ENCODE measurements at regions not wholly inside any gene's neighbourhood (a gene's known extent, or its start where the extent isn't known, plus 50 kb on each side); places are given as distances from the start of the nearest gene placed in this dataset.
"Not testable (repeated sequence)": the region's sequence is repeated elsewhere in the genome, so short reads cannot be mapped to it uniquely, and the experiment has no call there.

- Histone ChIP-seq H3K9me3 (ENCODE audit: control insufficient read depth, low read length) (no peaks in the 10 kb centered on the region), H3K36me3 (ENCODE audit: control insufficient read depth in 1 of 2, insufficient read depth in 2 of 2, low read length in 1 of 2) (no peaks in the 10 kb centered on the region), H3K4me1 (ENCODE audit: control insufficient read depth in 1 of 2, insufficient read depth in 2 of 2, low read length in 2 of 2) (no peaks in the 10 kb centered on the region), H3K4me3 (ENCODE audit: low read length in 2 of 2) (no peak overlapping the region), H3K27me3 (ENCODE audit: control insufficient read depth in 1 of 2, insufficient read depth in 2 of 2, low read length in 1 of 2) (no peaks in the 10 kb centered on the region), H3K27ac (ENCODE audit: low read depth in 1 of 2, low read length in 2 of 2) (no peak overlapping the region)
- ATAC-seq (ENCODE audit: low FRiP score) (no peak), DNase-seq (no peak)
- intact Hi-C loops (cut with DNase I) = no loop called here
These were observed 923.9 kb downstream of the CDH18 start for GRCh38 chr5:19064094-19064493.

DNA sequence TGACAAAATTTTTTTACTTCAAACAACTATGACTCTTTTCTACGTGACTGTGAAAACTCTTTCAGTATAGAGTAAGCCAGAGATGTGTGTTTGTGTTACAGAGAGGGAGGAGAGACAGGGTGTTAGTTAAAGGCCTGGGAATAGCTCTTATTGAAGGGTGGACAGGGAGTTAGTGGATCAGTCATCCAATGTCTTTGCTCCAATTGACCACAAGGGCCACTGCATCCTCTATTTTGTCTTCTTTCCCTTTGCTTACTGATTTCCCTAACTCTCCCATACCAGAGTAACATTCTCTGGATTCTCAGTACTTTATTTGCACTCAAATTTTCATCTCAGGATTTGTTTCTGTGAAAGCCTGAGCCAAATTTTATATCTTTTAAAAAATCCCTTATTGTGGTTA lies 920.3 kb downstream of the CDH18 start:
- WGBS, 2 donors = 50 to 56% methylated on average over 1 of the region's 1 CpG
- ATAC-seq (ENCODE audit: low FRiP score) (no peak), DNase-seq (no peak)
- Histone ChIP-seq H3K27ac (ENCODE audit: low read depth in 1 of 2, low read length in 2 of 2) (no peak overlapping the region), H3K4me3 (ENCODE audit: low read length in 2 of 2) (no peak overlapping the region), H3K4me1 (ENCODE audit: control insufficient read depth in 1 of 2, insufficient read depth in 2 of 2, low read length in 2 of 2) (no peaks in the 10 kb centered on the region), H3K36me3 (ENCODE audit: control insufficient read depth in 1 of 2, insufficient read depth in 2 of 2, low read length in 1 of 2) (no peaks in the 10 kb centered on the region), H3K27me3 (ENCODE audit: control insufficient read depth in 1 of 2, insufficient read depth in 2 of 2, low read length in 1 of 2) (no peaks in the 10 kb centered on the region), H3K9me3 (ENCODE audit: control insufficient read depth, low read length) (no peaks in the 10 kb centered on the region)
- intact Hi-C loops (cut with DNase I) = no loop called here

GRCh38 chr5:19098434-19098833 lies 889.6 kb downstream of the CDH18 start:
- Histone ChIP-seq H3K27me3 (ENCODE audit: control insufficient read depth in 1 of 2, insufficient read depth in 2 of 2, low read length in 1 of 2) (no peaks in the 10 kb centered on the region), H3K4me1 (ENCODE audit: control insufficient read depth in 1 of 2, insufficient read depth in 2 of 2, low read length in 2 of 2) (no peaks in the 10 kb centered on the region), H3K36me3 (ENCODE audit: control insufficient read depth in 1 of 2, insufficient read depth in 2 of 2, low read length in 1 of 2) (no peaks in the 10 kb centered on the region), H3K9me3 (ENCODE audit: control insufficient read depth, low read length) (no peaks in the 10 kb centered on the region), H3K27ac (ENCODE audit: low read depth in 1 of 2, low read length in 2 of 2) (no peak overlapping the region), H3K4me3 (ENCODE audit: low read length in 2 of 2) (no peak overlapping the region)
- DNase-seq (no peak), ATAC-seq (ENCODE audit: low FRiP score) (no peak)
- intact Hi-C loops (cut with DNase I) = no loop called here

GRCh38 chr5:19099195-19099594 lies 888.8 kb downstream of the CDH18 start:
- H3K27ac ChIP-seq (ENCODE audit: low read depth in 1 of 2, low read length in 2 of 2) = no peak overlapping the region
- DNase-seq = no peak
- no peak overlapping the region for H3K4me3 ChIP-seq (ENCODE audit: low read length in 2 of 2)
- H3K4me1 ChIP-seq (ENCODE audit: control insufficient read depth in 1 of 2, insufficient read depth in 2 of 2, low read length in 2 of 2) = no peaks in the 10 kb centered on the region
- intact Hi-C loops (cut with DNase I) = no loop called here
- WGBS, 2 donors = 45 to 75% methylated on average over 1 of the region's 1 CpG
- ATAC-seq (ENCODE audit: low FRiP score) = no peak
- no peaks in the 10 kb centered on the region for H3K9me3 ChIP-seq (ENCODE audit: control insufficient read depth, low read length)
- H3K27me3 ChIP-seq (ENCODE audit: control insufficient read depth in 1 of 2, insufficient read depth in 2 of 2, low read length in 1 of 2) = no peaks in the 10 kb centered on the region
- H3K36me3 ChIP-seq (ENCODE audit: control insufficient read depth in 1 of 2, insufficient read depth in 2 of 2, low read length in 1 of 2) = no peaks in the 10 kb centered on the region

GRCh38 chr5:19104948-19105347 lies 883.1 kb downstream of the CDH18 start:
- Histone ChIP-seq H3K27ac (ENCODE audit: low read depth in 1 of 2, low read length in 2 of 2) (no peak overlapping the region), H3K27me3 (ENCODE audit: control insufficient read depth in 1 of 2, insufficient read depth in 2 of 2, low read length in 1 of 2) (no peaks in the 10 kb centered on the region), H3K4me1 (ENCODE audit: control insufficient read depth in 1 of 2, insufficient read depth in 2 of 2, low read length in 2 of 2) (no peaks in the 10 kb centered on the region), H3K36me3 (ENCODE audit: control insufficient read depth in 1 of 2, insufficient read depth in 2 of 2, low read length in 1 of 2) (no peaks in the 10 kb centered on the region), H3K4me3 (ENCODE audit: low read length in 2 of 2) (no peak overlapping the region), H3K9me3 (ENCODE audit: control insufficient read depth, low read length) (no peaks in the 10 kb centered on the region)
- DNase-seq = no peak
- ATAC-seq (ENCODE audit: low FRiP score) = no peak
- WGBS, 2 donors = 13 to 26% methylated on average over 1 of the region's 1 CpG
- intact Hi-C loops (cut with DNase I) = no loop called here

GRCh38 chr5:19122923-19123322 lies 865.1 kb downstream of the CDH18 start:
- no peaks in the 10 kb centered on the region for H3K4me1 ChIP-seq (ENCODE audit: control insufficient read depth in 1 of 2, insufficient read depth in 2 of 2, low read length in 2 of 2)
- no peak overlapping the region for H3K4me3 ChIP-seq (ENCODE audit: low read length in 2 of 2)
- no peaks in the 10 kb centered on the region for H3K36me3 ChIP-seq (ENCODE audit: control insufficient read depth in 1 of 2, insufficient read depth in 2 of 2, low read length in 1 of 2)
- DNase-seq (no peak), ATAC-seq (ENCODE audit: low FRiP score) (no peak)
- H3K27me3 ChIP-seq (ENCODE audit: control insufficient read depth in 1 of 2, insufficient read depth in 2 of 2, low read length in 1 of 2) = no peaks in the 10 kb centered on the region
- 83 to 86% methylated on average over 1 of the region's 1 CpG for WGBS, 2 donors
- no peaks in the 10 kb centered on the region for H3K9me3 ChIP-seq (ENCODE audit: control insufficient read depth, low read length)
- H3K27ac ChIP-seq (ENCODE audit: low read depth in 1 of 2, low read length in 2 of 2) = no peak overlapping the region
- intact Hi-C loops (cut with DNase I) = no loop called here

- Histone ChIP-seq H3K4me1 (ENCODE audit: control insufficient read depth in 1 of 2, insufficient read depth in 2 of 2, low read length in 2 of 2) (no peaks in the 10 kb centered on the region), H3K9me3 (ENCODE audit: control insufficient read depth, low read length) (peaks cover 1% of the 10 kb centered on the region), H3K27ac (ENCODE audit: low read depth in 1 of 2, low read length in 2 of 2) (no peak overlapping the region), H3K36me3 (ENCODE audit: control insufficient read depth in 1 of 2, insufficient read depth in 2 of 2, low read length in 1 of 2) (no peaks in the 10 kb centered on the region), H3K27me3 (ENCODE audit: control insufficient read depth in 1 of 2, insufficient read depth in 2 of 2, low read length in 1 of 2) (no peaks in the 10 kb centered on the region), H3K4me3 (ENCODE audit: low read length in 2 of 2) (no peak overlapping the region)
- 43 to 47% methylated on average over 5 of the region's 5 CpGs for WGBS, 2 donors
- ATAC-seq (ENCODE audit: low FRiP score) (no peak), DNase-seq (no peak)
- intact Hi-C loops (cut with DNase I) = no loop called here
These were observed 861.9 kb downstream of the CDH18 start for GRCh38 chr5:19125956-19126713.

DNA sequence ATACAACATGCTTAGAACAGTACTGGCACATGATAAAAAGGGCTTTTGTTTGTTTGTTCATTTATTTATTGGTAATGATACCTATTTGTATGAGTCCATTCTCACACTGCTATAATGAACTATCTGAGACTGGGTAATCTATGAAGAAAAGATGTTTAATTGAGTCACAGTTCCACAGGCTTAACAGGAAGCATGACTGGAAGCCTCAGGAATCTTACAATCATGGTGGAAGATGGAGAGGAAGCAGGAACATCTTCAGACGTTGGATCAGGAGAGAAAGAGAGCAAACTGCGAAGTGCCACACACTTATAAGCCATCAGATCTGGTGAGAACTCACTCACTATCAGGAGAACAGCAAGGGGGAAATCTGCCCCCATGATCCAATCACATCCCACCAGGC lies 847.7 kb downstream of the CDH18 start:
- H3K36me3 ChIP-seq (ENCODE audit: control insufficient read depth in 1 of 2, insufficient read depth in 2 of 2, low read length in 1 of 2) = no peaks in the 10 kb centered on the region
- H3K9me3 ChIP-seq (ENCODE audit: control insufficient read depth, low read length) = no peaks in the 10 kb centered on the region
- WGBS, 2 donors = 66 to 74% methylated on average over 2 of the region's 2 CpGs
- H3K27ac ChIP-seq (ENCODE audit: low read depth in 1 of 2, low read length in 2 of 2) = no peak overlapping the region
- ATAC-seq (ENCODE audit: low FRiP score) (no peak), DNase-seq (no peak)
- no peaks in the 10 kb centered on the region for H3K27me3 ChIP-seq (ENCODE audit: control insufficient read depth in 1 of 2, insufficient read depth in 2 of 2, low read length in 1 of 2)
- intact Hi-C loops (cut with DNase I) = no loop called here
- no peaks in the 10 kb centered on the region for H3K4me1 ChIP-seq (ENCODE audit: control insufficient read depth in 1 of 2, insufficient read depth in 2 of 2, low read length in 2 of 2)
- no peak overlapping the region for H3K4me3 ChIP-seq (ENCODE audit: low read length in 2 of 2)

DNA sequence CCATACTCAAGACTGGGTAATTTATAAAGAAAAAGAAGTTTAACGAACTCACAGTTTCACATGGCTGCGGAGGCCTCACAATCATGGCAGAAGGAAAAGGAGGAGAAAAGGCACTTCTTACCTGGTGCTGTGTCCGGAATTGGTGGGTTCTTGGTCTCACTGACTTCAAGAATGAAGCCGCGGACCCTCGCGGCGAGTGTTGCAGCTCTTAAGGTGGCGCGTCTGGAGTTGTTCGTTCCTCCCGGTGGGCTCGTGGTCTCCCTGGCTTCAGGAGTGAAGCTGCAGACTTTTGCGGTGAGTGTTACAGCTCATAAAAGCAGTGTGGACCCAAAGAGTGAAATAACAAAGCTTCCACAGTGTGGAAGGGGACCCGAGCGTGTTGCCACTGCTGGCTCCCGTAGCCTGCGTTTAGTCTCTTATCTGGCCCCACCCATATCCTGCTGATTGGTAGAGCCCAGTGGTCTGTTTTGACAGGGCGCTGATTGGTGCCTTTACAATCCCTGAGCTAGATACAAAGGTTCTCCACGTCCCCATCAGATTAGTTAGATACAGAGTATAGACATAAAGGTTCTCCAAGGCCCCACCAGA lies 846.0 kb downstream of the CDH18 start:
- H3K27me3 ChIP-seq (ENCODE audit: control insufficient read depth in 1 of 2, insufficient read depth in 2 of 2, low read length in 1 of 2); H3K36me3 ChIP-seq (ENCODE audit: control insufficient read depth in 1 of 2, insufficient read depth in 2 of 2, low read length in 1 of 2); H3K27ac ChIP-seq (ENCODE audit: low read depth in 1 of 2, low read length in 2 of 2); H3K9me3 ChIP-seq (ENCODE audit: control insufficient read depth, low read length); DNase-seq; H3K4me3 ChIP-seq (ENCODE audit: low read length in 2 of 2); H3K4me1 ChIP-seq (ENCODE audit: control insufficient read depth in 1 of 2, insufficient read depth in 2 of 2, low read length in 2 of 2); intact Hi-C loops (cut with DNase I); ATAC-seq (ENCODE audit: low FRiP score): not testable (repeated sequence)
- 90 to 92% methylated on average over 20 of the region's 20 CpGs for WGBS, 2 donors

Measured in aorta (tissue), 5 donors.